Dendritic cell treated with granulocyte-macrophage colony-stimulating factor and Interleukin-4, amounts not matched to agents 40 ng/mL and 50 ng/mL, for 4 days (primary cell): ENCODE measurements at regions not wholly inside any gene's neighbourhood (a gene's known extent, or its start where the extent isn't known, plus 50 kb on each side); places are given as distances from the start of the nearest gene placed in this dataset.

Experiments
- H3K27ac Mint-ChIP-seq: one replicate; pipeline ENCODE4 v1.8.0; 2022; ENCODE audit warnings: mild to moderate bottlenecking, mixed read lengths
- H3K27me3 Mint-ChIP-seq: one replicate; pipeline ENCODE4 v1.8.0; 2022; ENCODE audit warnings: mild to moderate bottlenecking, mixed read lengths
- H3K36me3 Mint-ChIP-seq: one replicate; pipeline ENCODE4 v1.8.0; 2022; ENCODE audit warnings: low read depth, mixed read lengths
- H3K4me1 Mint-ChIP-seq: one replicate; pipeline ENCODE4 v1.8.0; 2022; ENCODE audit warnings: low read depth, mixed read lengths
- H3K4me3 Mint-ChIP-seq: one replicate; pipeline ENCODE4 v1.8.0; 2022; ENCODE audit warnings: mild to moderate bottlenecking, moderate library complexity, mixed read lengths
- H3K9me3 Mint-ChIP-seq: one replicate; pipeline ENCODE4 v1.8.0; 2022; ENCODE audit warnings: mixed read lengths
- intact Hi-C: fragments of 100-400 bp; cut with micrococcal nuclease; formaldehyde crosslinking; loops from one replicate; pipeline ENCODE4 v1.15.0; 2022

DNA sequence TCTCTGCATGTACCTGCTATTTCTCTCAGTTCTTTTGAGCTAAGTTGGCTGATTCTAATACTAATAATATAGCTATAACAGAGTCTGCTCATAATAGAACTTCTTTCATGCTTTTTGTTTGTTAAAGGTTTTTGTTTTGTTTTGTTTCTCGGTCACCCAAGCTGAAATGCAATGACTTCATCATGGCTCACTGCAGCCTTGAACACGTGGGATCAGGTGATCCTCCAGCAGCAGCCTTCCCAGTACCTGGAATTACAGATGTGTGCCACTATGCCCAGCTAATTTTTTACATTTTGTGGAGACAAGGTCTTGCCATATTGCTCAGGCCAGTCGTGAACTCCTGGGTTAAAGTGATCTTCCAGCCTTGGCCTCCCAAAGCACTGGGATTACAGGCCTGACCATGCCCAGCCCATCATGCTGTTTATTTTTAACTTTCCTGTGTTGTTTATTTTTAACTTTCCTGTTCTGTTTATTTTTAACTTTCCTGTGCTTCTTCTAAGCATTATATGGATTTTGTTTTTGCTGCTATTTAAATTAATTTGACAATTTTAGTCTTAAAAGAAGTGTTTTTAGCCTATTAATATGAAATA lies 763.8 kb upstream of the CDH7 start:
- Mint-ChIP-seq H3K4me3 (no peak overlapping the region), H3K27ac (no peak overlapping the region), H3K36me3 (no peaks in the 10 kb centered on the region), H3K4me1 (no peaks in the 10 kb centered on the region), H3K9me3 (no peaks in the 10 kb centered on the region), H3K27me3 (no peaks in the 10 kb centered on the region)
- intact Hi-C loops, result no loop called here

DNA sequence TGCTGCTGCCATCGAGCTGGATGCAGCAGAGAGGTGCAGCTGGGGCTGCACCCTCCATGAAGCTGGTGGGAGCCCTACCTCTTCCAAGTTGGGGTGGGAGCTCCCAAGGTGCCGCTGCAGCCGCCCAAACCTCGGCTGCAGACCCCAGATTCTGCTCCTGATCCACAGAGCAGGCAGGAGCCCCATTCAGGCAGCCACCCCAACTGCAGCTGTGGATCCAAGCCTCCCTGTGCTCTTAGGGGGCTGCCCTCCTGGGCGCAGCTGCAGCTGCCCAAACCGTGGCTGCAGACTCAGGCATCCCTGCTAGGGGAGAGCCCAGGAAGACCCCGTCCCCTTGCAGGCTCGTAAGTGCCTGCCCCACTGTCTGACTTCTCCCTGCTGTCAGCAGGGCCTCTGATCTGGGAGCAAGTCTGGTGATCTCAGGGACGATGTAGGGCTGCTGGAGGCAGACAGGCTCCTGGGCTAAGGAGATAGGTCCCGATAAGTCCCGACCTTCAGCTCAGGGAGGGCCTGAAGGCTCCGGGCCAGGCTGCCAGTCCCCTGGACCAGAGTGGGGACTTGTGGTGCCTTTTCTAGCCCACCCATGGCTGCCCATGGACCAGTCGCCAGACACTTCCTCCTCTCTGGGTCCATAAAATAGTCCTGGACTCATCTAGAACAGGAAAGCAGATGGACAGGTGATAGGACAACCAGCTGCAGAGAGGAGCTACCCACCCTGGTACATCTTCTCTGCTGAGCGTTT lies 767.1 kb upstream of the CDH7 start:
- H3K27ac Mint-ChIP-seq, result no peak overlapping the region
- no peaks in the 10 kb centered on the region for H3K9me3 Mint-ChIP-seq
- H3K4me1 Mint-ChIP-seq, result no peaks in the 10 kb centered on the region
- H3K4me3 Mint-ChIP-seq, result no peak overlapping the region
- H3K27me3 Mint-ChIP-seq, result no peaks in the 10 kb centered on the region
- intact Hi-C loops, result no loop called here
- H3K36me3 Mint-ChIP-seq, result no peaks in the 10 kb centered on the region

DNA sequence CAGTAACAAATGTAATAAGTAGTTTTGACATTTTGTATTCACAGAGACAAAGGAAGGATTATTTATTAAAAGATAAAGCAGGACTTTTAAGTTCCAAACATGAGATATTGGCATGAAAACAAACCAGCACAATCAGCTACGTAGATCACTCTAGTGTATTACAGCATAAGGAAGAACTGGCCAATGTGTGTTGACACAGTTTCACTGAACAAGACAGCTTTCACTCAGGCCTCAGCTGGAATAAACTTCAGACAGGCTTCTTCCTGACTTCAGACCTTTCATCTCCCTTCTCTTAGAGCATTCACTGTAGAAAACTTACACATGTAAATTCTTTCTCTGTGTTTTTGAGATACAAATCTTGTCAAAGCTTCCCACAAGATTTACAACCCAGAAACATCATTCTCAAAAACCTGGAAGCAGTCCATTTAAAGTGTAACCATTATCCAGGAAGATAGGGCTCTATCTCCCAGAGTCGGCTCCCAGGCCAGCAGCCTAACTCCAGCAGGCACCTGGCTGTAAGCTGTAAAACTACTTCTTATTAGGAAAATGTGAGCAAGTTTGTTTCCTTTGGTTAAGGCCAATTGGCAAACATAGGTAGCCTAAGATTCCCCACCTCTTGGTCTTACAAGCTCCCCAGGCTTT lies 768.3 kb upstream of the CDH7 start:
- Mint-ChIP-seq H3K4me1 (no peaks in the 10 kb centered on the region), H3K4me3 (no peak overlapping the region), H3K36me3 (no peaks in the 10 kb centered on the region)

DNA sequence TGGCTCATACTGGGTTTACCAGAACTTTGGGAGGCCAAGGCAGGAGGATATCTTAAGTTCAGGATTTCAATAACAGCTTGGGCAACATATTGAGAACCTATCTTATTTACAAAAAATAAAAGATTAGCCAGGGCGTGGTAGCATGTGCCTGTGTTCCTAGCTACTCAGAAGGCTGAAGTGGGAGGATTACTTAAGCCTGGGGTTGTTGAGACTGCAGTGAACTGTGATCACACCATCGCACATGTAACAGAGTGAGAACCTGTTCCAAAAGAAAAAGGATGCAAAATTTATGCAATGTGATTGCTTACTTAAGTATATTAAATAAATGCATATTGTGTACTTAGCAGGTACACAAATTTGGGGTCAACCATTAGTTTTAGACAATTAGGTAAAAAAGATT lies 768.9 kb upstream of the CDH7 start:
- Mint-ChIP-seq H3K9me3 (peaks cover 1% of the 10 kb centered on the region), H3K27me3 (no peaks in the 10 kb centered on the region), H3K4me3 (no peak overlapping the region), H3K36me3 (no peaks in the 10 kb centered on the region), H3K4me1 (no peaks in the 10 kb centered on the region), H3K27ac (no peak overlapping the region)
- intact Hi-C loops, result no loop called here

More for the DNA sequence above, 768.3 kb upstream of the CDH7 start:
- H3K9me3 Mint-ChIP-seq, result no peaks in the 10 kb centered on the region
- H3K27me3 Mint-ChIP-seq, result no peaks in the 10 kb centered on the region
- no peak overlapping the region for H3K27ac Mint-ChIP-seq
- intact Hi-C loops, result no loop called here

- intact Hi-C loops, result no loop called here
- H3K27ac Mint-ChIP-seq, result no peak overlapping the region
- peaks cover 5% of the 10 kb centered on the region for H3K9me3 Mint-ChIP-seq
- no peaks in the 10 kb centered on the region for H3K36me3 Mint-ChIP-seq
- H3K27me3 Mint-ChIP-seq, result no peaks in the 10 kb centered on the region
- no peak overlapping the region for H3K4me3 Mint-ChIP-seq
- no peaks in the 10 kb centered on the region for H3K4me1 Mint-ChIP-seq
Measured at GRCh38 chr18:64979791-64980190, 771.0 kb upstream of the CDH7 start.

- Mint-ChIP-seq H3K27ac (no peak overlapping the region), H3K9me3 (peaks cover 5% of the 10 kb centered on the region), H3K27me3 (no peaks in the 10 kb centered on the region), H3K4me3 (no peak overlapping the region), H3K36me3 (no peaks in the 10 kb centered on the region), H3K4me1 (no peaks in the 10 kb centered on the region)
- intact Hi-C loops, result no loop called here
Measured at GRCh38 chr18:64974391-64975125, 776.3 kb upstream of the CDH7 start.

DNA sequence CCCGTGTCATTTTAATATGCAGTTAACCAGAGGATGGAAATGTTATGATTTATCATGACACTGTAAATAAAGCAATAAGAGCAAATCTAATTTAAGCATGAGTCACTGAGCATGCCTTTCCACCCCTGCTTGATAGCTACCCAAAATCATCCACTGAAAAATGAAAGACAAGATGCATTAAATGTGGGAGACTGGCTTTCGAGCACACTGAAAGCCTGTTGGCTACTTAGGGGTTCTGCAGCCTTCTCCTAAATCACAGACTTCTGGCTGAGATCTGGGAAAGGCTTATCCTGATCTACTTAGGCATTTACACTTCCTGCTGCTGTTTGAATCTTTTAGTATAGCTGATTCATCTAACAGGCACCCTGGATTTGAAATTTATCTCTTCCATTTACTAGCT lies 778.3 kb upstream of the CDH7 start:
- intact Hi-C loops, result no loop called here
- no peaks in the 10 kb centered on the region for H3K4me1 Mint-ChIP-seq
- no peak overlapping the region for H3K27ac Mint-ChIP-seq
- no peak overlapping the region for H3K4me3 Mint-ChIP-seq
- H3K27me3 Mint-ChIP-seq, result no peaks in the 10 kb centered on the region
- peaks cover 5% of the 10 kb centered on the region for H3K9me3 Mint-ChIP-seq
- H3K36me3 Mint-ChIP-seq, result no peaks in the 10 kb centered on the region

- H3K27me3 Mint-ChIP-seq, result no peaks in the 10 kb centered on the region
- H3K9me3 Mint-ChIP-seq, result no peaks in the 10 kb centered on the region
- H3K36me3 Mint-ChIP-seq, result no peaks in the 10 kb centered on the region
- intact Hi-C loops, result no loop called here
- no peak overlapping the region for H3K4me3 Mint-ChIP-seq
- no peak overlapping the region for H3K27ac Mint-ChIP-seq
- H3K4me1 Mint-ChIP-seq, result no peaks in the 10 kb centered on the region
Measured at GRCh38 chr18:64966667-64967066, 784.1 kb upstream of the CDH7 start.

DNA sequence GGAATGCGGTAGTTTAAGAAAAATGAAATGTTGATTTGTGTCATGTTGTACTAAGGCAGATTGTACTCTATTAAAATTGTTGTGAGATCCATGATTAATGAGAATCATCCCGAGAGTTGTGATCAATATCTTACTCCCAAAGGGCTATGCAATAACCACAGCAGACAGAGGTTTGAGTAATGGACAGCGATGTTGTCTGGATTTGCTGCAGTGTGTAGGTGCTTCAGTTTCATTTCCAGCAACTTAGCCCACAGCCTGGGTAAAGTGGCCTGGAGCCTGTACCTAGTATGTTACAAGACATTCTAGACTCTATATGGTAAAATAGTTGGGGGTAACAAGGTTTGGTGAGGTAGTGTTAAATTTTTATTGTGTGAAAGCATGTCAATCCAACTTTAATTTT lies 794.3 kb upstream of the CDH7 start:
- intact Hi-C loops, result no loop called here
- Mint-ChIP-seq H3K27ac (no peak overlapping the region), H3K4me1 (no peaks in the 10 kb centered on the region), H3K27me3 (no peaks in the 10 kb centered on the region), H3K9me3 (no peaks in the 10 kb centered on the region), H3K36me3 (no peaks in the 10 kb centered on the region), H3K4me3 (no peak overlapping the region)

DNA sequence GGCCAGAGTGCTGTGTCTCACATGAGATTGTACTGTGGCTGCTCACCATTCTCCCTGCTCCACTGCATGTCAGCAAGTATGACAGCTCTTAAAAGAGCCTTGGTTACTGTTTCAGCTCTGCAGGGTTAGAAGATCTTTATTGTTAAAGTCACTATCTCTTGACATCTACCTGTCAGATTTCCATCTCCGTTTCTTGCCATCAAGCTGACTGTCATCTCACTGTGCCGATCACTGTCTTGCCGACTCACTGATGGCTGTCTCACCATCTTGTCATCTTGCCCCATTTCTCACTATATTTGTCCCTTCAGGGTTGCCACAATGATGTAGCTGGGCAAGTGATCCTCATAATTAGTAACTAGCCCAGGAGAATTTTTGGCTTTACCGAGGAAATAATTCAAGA lies 800.9 kb upstream of the CDH7 start:
- H3K4me1 Mint-ChIP-seq, result no peaks in the 10 kb centered on the region
- no peak overlapping the region for H3K4me3 Mint-ChIP-seq
- no peaks in the 10 kb centered on the region for H3K36me3 Mint-ChIP-seq
- peaks cover 42% of the 10 kb centered on the region for H3K9me3 Mint-ChIP-seq
- no peak overlapping the region for H3K27ac Mint-ChIP-seq
- no peaks in the 10 kb centered on the region for H3K27me3 Mint-ChIP-seq
- intact Hi-C loops, result no loop called here

DNA sequence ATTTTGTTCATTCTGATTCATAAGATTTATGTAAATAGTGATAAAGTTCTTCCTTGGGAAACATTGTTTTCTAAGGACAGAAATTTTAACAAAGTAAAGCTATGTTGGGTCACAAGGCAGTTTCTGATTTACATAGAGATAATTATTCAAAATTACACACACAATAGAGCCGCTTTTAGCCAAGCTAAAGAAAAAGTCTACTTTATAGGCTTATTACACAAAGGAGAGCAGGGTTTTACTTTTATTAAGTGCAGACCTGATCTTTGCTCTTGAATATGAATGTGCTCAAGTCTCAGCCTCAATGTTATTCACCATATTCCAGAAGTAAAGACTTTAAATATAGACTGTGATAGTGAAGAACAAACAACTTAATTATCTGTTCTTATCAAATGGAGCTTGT lies 787.8 kb upstream of the LINC00305 start:
- intact Hi-C loops, result no loop called here
- H3K9me3 Mint-ChIP-seq, result no peaks in the 10 kb centered on the region
- no peak overlapping the region for H3K4me3 Mint-ChIP-seq
- H3K4me1 Mint-ChIP-seq, result no peaks in the 10 kb centered on the region
- no peaks in the 10 kb centered on the region for H3K36me3 Mint-ChIP-seq
- H3K27me3 Mint-ChIP-seq, result no peaks in the 10 kb centered on the region
- no peak overlapping the region for H3K27ac Mint-ChIP-seq

DNA sequence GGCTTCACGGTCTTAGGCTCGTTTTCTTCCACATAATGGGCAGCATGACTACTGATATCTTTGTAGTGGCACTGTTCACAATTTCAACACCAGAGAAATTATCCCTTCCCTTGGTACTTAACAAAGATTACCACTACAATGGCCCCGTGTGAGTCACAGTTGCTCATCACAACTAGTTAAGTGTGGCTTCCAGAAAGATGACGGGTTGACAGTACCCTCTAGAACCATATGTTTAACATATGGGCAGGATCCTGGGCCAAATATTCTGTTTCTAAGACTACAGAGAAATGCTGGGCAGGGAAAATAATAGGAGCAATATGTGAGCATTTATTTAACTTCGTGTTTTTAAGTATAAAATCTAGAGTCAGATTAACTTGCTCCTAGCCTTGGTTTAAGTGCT lies 780.1 kb upstream of the LINC00305 start:
- H3K27ac Mint-ChIP-seq, result no peak overlapping the region
- no peaks in the 10 kb centered on the region for H3K27me3 Mint-ChIP-seq
- intact Hi-C loops, result loop anchor here (10.0 kb wide), 1 partner anchor 64 kb away; no protein-coding TSS in a partner anchor
- no peaks in the 10 kb centered on the region for H3K36me3 Mint-ChIP-seq
- H3K9me3 Mint-ChIP-seq, result peaks cover 7% of the 10 kb centered on the region
- H3K4me1 Mint-ChIP-seq, result no peaks in the 10 kb centered on the region
- no peak overlapping the region for H3K4me3 Mint-ChIP-seq

DNA sequence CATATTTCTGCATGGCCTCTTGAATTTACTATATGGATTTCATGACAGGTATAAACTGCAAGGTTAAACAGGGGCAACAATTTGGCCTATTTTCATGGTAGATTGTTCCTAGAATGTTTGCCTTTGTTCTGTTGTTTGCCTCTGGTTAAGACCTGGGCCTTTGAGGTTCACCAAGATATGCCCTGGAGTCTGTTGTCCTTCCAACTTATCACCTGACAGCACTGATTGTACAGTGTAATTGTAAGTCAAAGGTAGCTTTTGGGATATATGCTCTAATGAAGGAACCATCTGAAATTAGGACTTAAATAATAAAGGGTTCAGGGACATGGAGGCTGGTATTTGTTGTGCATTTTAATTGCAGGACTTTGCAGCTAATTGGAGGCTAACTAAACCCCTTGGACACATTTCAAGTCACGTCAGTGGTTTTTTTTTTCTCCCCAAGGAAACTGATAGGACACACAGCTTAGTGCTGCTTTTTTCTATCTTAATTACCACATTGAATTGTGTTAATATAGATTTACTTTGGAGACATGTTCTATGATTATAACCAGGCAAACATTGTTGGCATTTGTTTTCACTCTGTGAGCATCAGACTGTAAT lies 771.2 kb upstream of the LINC00305 start:
- H3K27me3 Mint-ChIP-seq, result no peaks in the 10 kb centered on the region
- H3K9me3 Mint-ChIP-seq, result peaks cover 7% of the 10 kb centered on the region
- no peaks in the 10 kb centered on the region for H3K4me1 Mint-ChIP-seq
- H3K36me3 Mint-ChIP-seq, result no peaks in the 10 kb centered on the region
- no peak overlapping the region for H3K4me3 Mint-ChIP-seq
- intact Hi-C loops, result loop anchor here (10.0 kb wide), 1 partner anchor 55 kb away; no protein-coding TSS in a partner anchor
- no peak overlapping the region for H3K27ac Mint-ChIP-seq

DNA sequence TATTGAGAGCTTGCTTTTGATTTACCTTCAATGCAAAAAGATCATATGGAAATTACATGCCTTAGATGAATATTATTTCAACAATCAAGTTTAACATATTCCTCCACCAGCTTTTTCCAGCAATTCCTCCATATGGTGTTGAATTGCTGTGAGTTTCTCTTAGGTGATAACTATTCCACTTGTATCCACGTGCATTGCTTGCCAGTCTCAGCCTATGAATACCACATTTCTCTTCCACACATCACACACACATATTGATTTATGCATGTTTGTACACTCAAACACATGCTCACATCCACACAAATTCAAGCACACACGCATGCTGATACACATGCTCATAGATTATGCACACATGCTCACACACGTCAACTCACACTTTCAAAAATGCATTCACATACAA lies 770.0 kb upstream of the LINC00305 start:
- Mint-ChIP-seq H3K4me1 (no peaks in the 10 kb centered on the region), H3K27me3 (no peaks in the 10 kb centered on the region), H3K4me3 (no peak overlapping the region), H3K36me3 (no peaks in the 10 kb centered on the region), H3K9me3 (peaks cover 4% of the 10 kb centered on the region), H3K27ac (no peak overlapping the region)
- intact Hi-C loops, result no loop called here
